HepG2 (cell line): ENCODE measurements at regions not wholly inside any gene's neighbourhood (a gene's known extent, or its start where the extent isn't known, plus 50 kb on each side); places are given as distances from the start of the nearest gene placed in this dataset.

ENCODE experiments used
- ATAC-seq: fragments of 200-7000 bp; cut with Tn5 transposase; 3 replicates; pipeline ENCODE4 v1.9.1; 2020; ENCODE audit warnings: mild to moderate bottlenecking, moderate library complexity
- BruUV-seq: library from RNA; stranded (reverse); fragments of 400-500 nt; replicated peaks from 2 replicates; lab custom pipeline; 2021; lab: Mats Ljungman, UMichigan
- CTCF ChIA-PET: fragments of 300-600 bp; formaldehyde crosslinking; extraction: SDS; loops from one replicate; lab custom pipeline; 2021; ENCODE audit warnings: low total read pairs, inconsistent platforms, low intra/inter-chr PET ratio; lab: Yijun Ruan, JAX
- POLR2A ChIA-PET: fragments of 350-600 bp; sonication (Branson Sonifier 250); formaldehyde crosslinking; loops from one replicate; lab custom pipeline; 2020; ENCODE audit warnings: antibody characterized with exemption, inconsistent platforms; lab: Yijun Ruan, JAX
- DNase-seq: peaks from one replicate; pipeline ENCODE4 v3.0.0-alpha.2; 2015; ENCODE audit warnings: low spot score
- FAIRE-seq: peaks from 3 replicates; lab custom pipeline; 2011; peaks lifted over from hg19 to GRCh38; lab: Jason Lieb, UNC
- H2AFZ ChIP-seq: one replicate; pipeline ENCODE4 v1.6.1; 2011; ENCODE audit warnings: low read length, inconsistent platforms
- H3K27ac ChIP-seq: fragments of 300-600 bp; 3 replicates; pipeline ENCODE4 v1.8.0; 2011; ENCODE audit warnings: mixed run types, mild to moderate bottlenecking, mixed read lengths, low read length, inconsistent platforms; ENCODE audit not compliant: insufficient read depth; ENCODE audit errors: extremely low read length
- H3K27me3 ChIP-seq, 2 experiments: fragments of 200-600 bp in 1 of 2; 2 replicates in 1 of 2; 3 replicates in 1 of 2; pipeline versions ENCODE4 v1.6.0 to v1.8.0; 2011; ENCODE audit warnings: low read length in 2 of 2, mild to moderate bottlenecking in 2 of 2, moderate library complexity in 2 of 2, inconsistent platforms in 1 of 2; ENCODE audit not compliant: insufficient read depth in 2 of 2, control insufficient read depth in 1 of 2
- H3K36me3 ChIP-seq, 2 experiments: fragments of 200-600 bp in 1 of 2; replicated peaks in 1 of 2; 2 replicates in 1 of 2; 3 replicates in 1 of 2; pipeline versions ENCODE4 v1.5.1 to v1.8.0; 2011; ENCODE audit warnings: low read length in 2 of 2, inconsistent platforms in 1 of 2; ENCODE audit not compliant: insufficient read depth in 2 of 2, control insufficient read depth in 1 of 2
- H3K4me1 ChIP-seq: 2 replicates; pipeline ENCODE4 v1.5.1; 2012; ENCODE audit warnings: low read length, inconsistent platforms; ENCODE audit not compliant: insufficient read depth
- H3K4me2 ChIP-seq: 2 replicates; pipeline ENCODE4 v1.6.0; 2011; ENCODE audit warnings: low read depth, low read length, inconsistent platforms
- H3K4me3 ChIP-seq, 3 experiments: fragments of 200-600 bp in 1 of 3; sonication (generic), shearing (Covaris generic) in 1 of 3; replicated peaks in 1 of 3; 2 replicates each; pipeline ENCODE4 v1.5.1; 2011 to 2016; ENCODE audit warnings: low read length in 3 of 3, inconsistent platforms in 2 of 3, low read depth in 2 of 3, mild to moderate bottlenecking in 2 of 3, control low read depth in 1 of 3, mixed read lengths in 1 of 3; ENCODE audit not compliant: insufficient read depth in 1 of 3
- H3K79me2 ChIP-seq: one replicate; pipeline ENCODE4 v1.6.1; 2011; ENCODE audit warnings: low read length, inconsistent platforms; ENCODE audit not compliant: insufficient read depth
- H3K9ac ChIP-seq: 2 replicates; pipeline ENCODE4 v1.6.0; 2011; ENCODE audit warnings: mild to moderate bottlenecking, low read depth, low read length, inconsistent platforms; ENCODE audit not compliant: insufficient read depth
- H3K9me3 ChIP-seq: 2 replicates; pipeline ENCODE4 v1.5.1; 2012; ENCODE audit warnings: mild to moderate bottlenecking, low read length
- H4K20me1 ChIP-seq: 2 replicates; pipeline ENCODE4 v1.6.0; 2011; ENCODE audit warnings: inconsistent platforms, mild to moderate bottlenecking, low read length, moderate library complexity; ENCODE audit not compliant: insufficient read depth
- E2F2 ChIP-seq: sonication (generic); formaldehyde crosslinking; IDR thresholded peaks from 2 replicates; pipeline ENCODE4 v1.4.0; 2020; ENCODE audit warnings: missing genetic modification reagents, borderline replicate concordance
- HES4 ChIP-seq: sonication (generic); formaldehyde crosslinking; IDR thresholded peaks from 2 replicates; pipeline ENCODE4 v1.9.0; 2021; ENCODE audit warnings: mild to moderate bottlenecking, missing genetic modification reagents, borderline replicate concordance
- PATZ1 ChIP-seq: sonication (generic); formaldehyde crosslinking; IDR thresholded peaks from 2 replicates; pipeline ENCODE4 v1.4.0; 2020; ENCODE audit warnings: missing genetic modification reagents
- PAX8 ChIP-seq: sonication (generic); formaldehyde crosslinking; IDR thresholded peaks from 2 replicates; pipeline ENCODE4 v1.8.0; 2022; ENCODE audit warnings: mild to moderate bottlenecking, missing genetic modification reagents, borderline replicate concordance
- TOPORS ChIP-seq: sonication (generic); formaldehyde crosslinking; IDR thresholded peaks from 2 replicates; pipeline ENCODE4 v1.8.0; 2023; ENCODE audit warnings: mild to moderate bottlenecking, missing genetic modification reagents
- ZEB1 ChIP-seq: IDR thresholded peaks from 2 replicates; pipeline ENCODE4 v1.6.1; 2012; ENCODE audit warnings: mild to moderate bottlenecking, low read depth, inconsistent platforms; ENCODE audit not compliant: insufficient replicate concordance
- ZNF740 ChIP-seq: sonication (generic); formaldehyde crosslinking; IDR thresholded peaks from 2 replicates; pipeline ENCODE4 v1.4.0; 2020; ENCODE audit warnings: missing genetic modification reagents
- WGBS: methylation state at CpG from one replicate; pipeline ENCODE4 v1.1.6; 2017; ENCODE audit warnings: low lambda C conversion rate; 5-methylcytosine and 5-hydroxymethylcytosine counted together
- in situ Hi-C: cut with HindIII; loops from 2 replicates; pipeline ENCODE4 v1.10.0; 2017; ENCODE audit warnings: low pct_unique_long_range_greater_than_20kb; ENCODE audit not compliant: extremely low pct_ligation_motif_present
- intact Hi-C: fragments of 100-400 bp; cut with micrococcal nuclease; formaldehyde crosslinking; loops from one replicate; pipeline ENCODE4 v1.10.0; 2022; ENCODE audit not compliant: unreplicated experiment
- TF ChIP-seq, protein P1 (sequence below): sonication (generic); formaldehyde crosslinking; IDR thresholded peaks from 2 replicates; pipeline ENCODE4 v1.5.1; 2020; ENCODE audit warnings: mild to moderate bottlenecking, missing genetic modification reagents, borderline replicate concordance

DNA sequence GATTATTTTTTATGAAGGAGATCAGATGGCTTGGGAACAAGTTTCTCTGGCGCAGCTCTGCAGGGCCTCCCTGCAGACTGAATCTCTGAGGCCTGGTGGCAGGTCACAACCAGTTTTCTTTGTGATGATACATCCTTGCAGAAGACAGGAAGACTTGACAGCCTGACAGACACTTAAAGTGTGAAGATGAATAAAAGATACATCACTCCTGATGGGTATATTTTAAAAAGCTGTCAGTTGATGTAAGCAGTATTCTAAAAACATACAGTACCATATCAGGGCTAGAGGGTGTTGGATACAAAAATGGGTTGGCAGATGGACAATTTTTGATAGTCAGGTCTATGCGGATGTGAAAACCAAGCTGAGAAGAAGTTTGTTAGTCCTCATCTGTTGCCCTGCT is 239.5 kb downstream of the LHFPL1 start:
- Histone ChIP-seq H3K79me2 (no peaks in the 10 kb centered on the region), H3K4me3 (no peak overlapping the region), H3K27ac (no peak overlapping the region), H2AFZ (no peak overlapping the region), H3K36me3 (no peaks in the 10 kb centered on the region), H4K20me1 (no peaks in the 10 kb centered on the region), H3K4me1 (no peaks in the 10 kb centered on the region), H3K9me3 (no peaks in the 10 kb centered on the region), H3K9ac (no peak overlapping the region), H3K4me2 (no peak overlapping the region), H3K27me3 (no peaks in the 10 kb centered on the region)
- TF ChIP-seq HES4 (CRISPR knock-in tag) (no peak), ZNF740 (CRISPR knock-in tag) (no peak), PAX8 (CRISPR knock-in tag) (no peak), PATZ1 (CRISPR knock-in tag) (no peak), ZEB1 (no peak), E2F2 (CRISPR knock-in tag) (no peak), TOPORS (CRISPR knock-in tag) (no peak)
- TF ChIP-seq, protein P1, sequence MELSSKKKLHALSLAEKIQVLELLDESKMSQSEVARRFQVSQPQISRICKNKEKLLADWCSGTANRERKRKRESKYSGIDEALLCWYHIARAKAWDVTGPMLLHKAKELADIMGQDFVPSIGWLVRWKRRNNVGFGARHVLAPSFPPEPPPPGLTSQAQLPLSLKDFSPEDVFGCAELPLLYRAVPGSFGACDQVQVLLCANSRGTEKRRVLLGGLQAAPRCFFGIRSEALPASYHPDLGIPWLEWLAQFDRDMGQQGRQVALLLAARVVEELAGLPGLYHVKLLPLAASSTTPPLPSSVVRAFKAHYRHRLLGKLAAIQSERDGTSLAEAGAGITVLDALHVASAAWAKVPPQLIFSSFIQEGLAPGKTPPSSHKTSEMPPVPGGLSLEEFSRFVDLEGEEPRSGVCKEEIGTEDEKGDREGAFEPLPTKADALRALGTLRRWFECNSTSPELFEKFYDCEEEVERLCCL = no peak
- DNase-seq (no peak), ATAC-seq (no peak), FAIRE-seq (no peak)
- intact Hi-C loops (no loop called here), in situ Hi-C loops (no loop called here)
- ChIA-PET CTCF (no interaction called here), POLR2A (no interaction called here)
- no TSS peak for BruUV-seq
- 6% methylated on average over 2 of the region's 2 CpGs for WGBS
